ENCODE measurements at regions not wholly inside any gene's neighbourhood (a gene's known extent, or its start where the extent isn't known, plus 50 kb on each side); places are given as distances from the start of the nearest gene placed in this dataset.

GRCh38 chr1:34455121-34455520 lies 278.4 kb downstream of the C1orf94 start:
- no peak for TF ChIP-seq EP300 (IDR thresholded peaks at IDR 0.05)
- no peak for TF ChIP-seq POLR2A (IDR thresholded peaks at IDR 0.05)
- TF ChIP-seq, protein P1, sequence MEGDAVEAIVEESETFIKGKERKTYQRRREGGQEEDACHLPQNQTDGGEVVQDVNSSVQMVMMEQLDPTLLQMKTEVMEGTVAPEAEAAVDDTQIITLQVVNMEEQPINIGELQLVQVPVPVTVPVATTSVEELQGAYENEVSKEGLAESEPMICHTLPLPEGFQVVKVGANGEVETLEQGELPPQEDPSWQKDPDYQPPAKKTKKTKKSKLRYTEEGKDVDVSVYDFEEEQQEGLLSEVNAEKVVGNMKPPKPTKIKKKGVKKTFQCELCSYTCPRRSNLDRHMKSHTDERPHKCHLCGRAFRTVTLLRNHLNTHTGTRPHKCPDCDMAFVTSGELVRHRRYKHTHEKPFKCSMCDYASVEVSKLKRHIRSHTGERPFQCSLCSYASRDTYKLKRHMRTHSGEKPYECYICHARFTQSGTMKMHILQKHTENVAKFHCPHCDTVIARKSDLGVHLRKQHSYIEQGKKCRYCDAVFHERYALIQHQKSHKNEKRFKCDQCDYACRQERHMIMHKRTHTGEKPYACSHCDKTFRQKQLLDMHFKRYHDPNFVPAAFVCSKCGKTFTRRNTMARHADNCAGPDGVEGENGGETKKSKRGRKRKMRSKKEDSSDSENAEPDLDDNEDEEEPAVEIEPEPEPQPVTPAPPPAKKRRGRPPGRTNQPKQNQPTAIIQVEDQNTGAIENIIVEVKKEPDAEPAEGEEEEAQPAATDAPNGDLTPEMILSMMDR (IDR thresholded peaks at IDR 0.05) = no peak
- no peak for DNase-seq (ENCODE audit: low spot score in 2 of 2)
- Histone ChIP-seq H3K9me3 (no peaks in the 10 kb centered on the region), H3K4me1 (no peaks in the 10 kb centered on the region), H3K36me3 (no peaks in the 10 kb centered on the region), H3K27me3 (no peaks in the 10 kb centered on the region), H3K27ac (no peak overlapping the region), H3K4me3 (no peak overlapping the region)
- WGBS, 2 donors = 82 to 83% methylated on average over 7 of the region's 7 CpGs

- Histone ChIP-seq H3K4me1 (no peaks in the 10 kb centered on the region), H3K36me3 (no peaks in the 10 kb centered on the region)
- TF ChIP-seq POLR2A (IDR thresholded peaks at IDR 0.05) (no peak), EP300 (IDR thresholded peaks at IDR 0.05) (no peak)
- TF ChIP-seq, protein P1 (IDR thresholded peaks at IDR 0.05) = peak in 2 of 5 experiments; percentile 30
These were observed 283.5 kb downstream of the C1orf94 start for GRCh38 chr1:34460193-34460592.

DNA sequence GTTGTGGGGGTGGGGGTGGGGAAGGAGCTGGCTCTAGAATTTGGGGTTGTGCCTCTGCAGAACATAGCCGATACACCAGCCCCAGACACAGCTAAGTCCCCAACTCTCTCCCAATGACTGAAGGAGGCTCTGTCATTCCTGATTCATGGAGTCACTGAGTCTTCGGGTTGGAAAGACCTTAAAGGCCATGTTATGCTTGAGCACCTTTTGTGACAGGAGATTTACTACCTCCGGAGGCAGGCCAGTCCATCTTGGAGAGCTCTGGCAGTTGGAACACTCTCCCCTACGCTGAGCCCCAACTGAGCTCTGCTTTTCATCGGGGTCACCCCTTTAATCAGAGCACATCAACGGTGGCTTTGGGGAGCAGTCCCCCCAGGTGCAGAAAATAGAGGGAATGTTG lies 284.4 kb upstream of the GJB5 start:
- Histone ChIP-seq H3K27ac (no peak overlapping the region), H3K9me3 (peaks cover 0 to 7% (median 0%) of the 10 kb centered on the region in 4 donors), H3K36me3 (no peaks in the 10 kb centered on the region), H3K4me1 (no peaks in the 10 kb centered on the region), H3K4me3 (no peak overlapping the region), H3K27me3 (no peaks in the 10 kb centered on the region)
- WGBS, 2 donors = 28 to 29% methylated on average over 4 to 6 of the region's 6 CpGs
- DNase-seq (ENCODE audit: low spot score in 2 of 2) = no peak
- TF ChIP-seq EP300 (IDR thresholded peaks at IDR 0.05) = no peak
- TF ChIP-seq, protein P1 (IDR thresholded peaks at IDR 0.05) = no peak
- TF ChIP-seq POLR2A (IDR thresholded peaks at IDR 0.05) = no peak

More at GRCh38 chr1:34460193-34460592, 283.5 kb downstream of the C1orf94 start:
- H3K27me3 ChIP-seq = no peaks in the 10 kb centered on the region
- DNase-seq (ENCODE audit: low spot score in 2 of 2) = peak in 1 of 2 donors; percentile 18
- no peak overlapping the region for H3K27ac ChIP-seq
- no peak overlapping the region for H3K4me3 ChIP-seq
- no peaks in the 10 kb centered on the region for H3K9me3 ChIP-seq
- 45 to 62% methylated on average over 6 of the region's 6 CpGs for WGBS, 2 donors

DNA sequence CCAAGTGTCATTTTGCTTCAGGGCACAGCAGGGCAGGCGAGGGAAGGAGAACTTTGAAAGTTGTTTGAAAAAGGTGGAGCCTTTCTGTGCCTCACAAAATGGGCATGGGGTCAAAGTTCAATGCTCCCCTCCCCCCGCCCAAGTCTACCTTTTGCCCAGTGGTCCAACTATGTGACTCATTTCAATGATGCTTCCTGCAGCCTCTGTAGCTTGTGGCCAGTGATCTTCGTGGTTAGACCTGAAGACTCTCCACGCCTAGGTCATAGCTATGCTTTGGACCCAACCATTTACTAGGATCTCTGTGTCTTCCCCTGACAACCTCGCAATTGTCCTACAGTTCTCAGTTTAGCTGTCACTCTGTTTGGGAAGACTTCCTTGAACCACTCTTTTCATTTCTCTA lies 280.3 kb upstream of the GJB5 start:
- H3K4me1 ChIP-seq = no peaks in the 10 kb centered on the region
- no peaks in the 10 kb centered on the region for H3K27me3 ChIP-seq
- H3K4me3 ChIP-seq = no peak overlapping the region
- TF ChIP-seq EP300 (IDR thresholded peaks at IDR 0.05) (no peak), POLR2A (IDR thresholded peaks at IDR 0.05) (no peak)
- no peaks in the 10 kb centered on the region for H3K36me3 ChIP-seq
- no peak for DNase-seq (ENCODE audit: low spot score in 2 of 2)
- H3K27ac ChIP-seq = no peak overlapping the region
- 62 to 81% methylated on average over 5 of the region's 5 CpGs for WGBS, 2 donors
- no peaks in the 10 kb centered on the region for H3K9me3 ChIP-seq

DNA sequence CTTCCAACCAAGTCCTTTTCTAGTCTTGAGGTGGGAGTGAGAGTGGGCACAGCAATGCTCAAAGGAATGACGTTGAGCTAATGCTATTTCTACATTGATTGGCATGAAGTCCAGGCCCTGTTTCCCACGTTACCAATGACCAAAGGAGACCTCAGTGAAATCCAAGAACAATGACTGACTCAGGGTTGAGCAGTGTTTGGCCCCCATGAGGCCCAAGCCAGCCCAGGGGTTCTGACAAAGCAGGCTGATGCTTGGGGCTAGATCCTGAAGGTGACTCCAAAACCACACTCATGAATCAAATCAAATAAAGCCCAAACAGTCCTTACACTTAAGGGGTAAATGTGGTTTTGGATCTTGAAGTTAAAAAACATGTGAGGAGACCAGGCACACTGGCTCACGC lies 278.5 kb upstream of the GJB5 start:
- no peaks in the 10 kb centered on the region for H3K27me3 ChIP-seq
- 58 to 64% methylated on average over 3 of the region's 3 CpGs for WGBS, 2 donors
- H3K36me3 ChIP-seq = no peaks in the 10 kb centered on the region
- TF ChIP-seq, protein P1 (IDR thresholded peaks at IDR 0.05) = no peak
- no peak for TF ChIP-seq EP300 (IDR thresholded peaks at IDR 0.05)
- TF ChIP-seq POLR2A (IDR thresholded peaks at IDR 0.05) = no peak
- no peak overlapping the region for H3K4me3 ChIP-seq
- no peaks in the 10 kb centered on the region for H3K4me1 ChIP-seq
- peaks cover 0 to 7% (median 0%) of the 10 kb centered on the region in 4 donors for H3K9me3 ChIP-seq
- no peak overlapping the region for H3K27ac ChIP-seq
- no peak for DNase-seq (ENCODE audit: low spot score in 2 of 2)

DNA sequence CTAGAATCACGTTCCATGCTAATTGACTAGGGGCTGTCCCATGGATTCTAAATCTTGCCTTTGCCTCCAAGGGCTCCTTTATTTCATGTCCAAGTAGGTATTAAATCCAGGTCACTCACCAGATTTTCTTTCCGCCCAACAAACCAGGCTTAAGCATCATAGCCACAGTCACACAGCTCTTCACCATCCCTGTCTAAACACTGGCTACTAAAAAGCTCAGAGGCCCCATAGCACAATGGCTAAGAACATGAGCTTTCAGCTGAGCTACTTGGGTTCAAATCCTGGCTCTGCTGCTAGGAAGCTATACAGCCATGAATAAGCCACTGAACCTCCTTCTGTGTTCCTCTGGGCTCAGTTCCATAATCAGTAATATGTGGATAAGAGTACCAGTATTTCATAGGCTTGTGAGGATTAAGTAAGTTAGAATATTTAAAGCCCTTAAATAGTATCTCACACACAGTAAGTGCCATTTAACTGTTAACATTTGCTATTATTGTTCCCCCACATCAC lies 277.2 kb upstream of the GJB5 start:
- TF ChIP-seq, protein P1 (IDR thresholded peaks at IDR 0.05) = no peak
- TF ChIP-seq EP300 (IDR thresholded peaks at IDR 0.05) = no peak
- no peak for TF ChIP-seq POLR2A (IDR thresholded peaks at IDR 0.05)
- no peak for DNase-seq (ENCODE audit: low spot score in 2 of 2)
- no peaks in the 10 kb centered on the region for H3K4me1 ChIP-seq
- H3K4me3 ChIP-seq = no peak overlapping the region
- no peaks in the 10 kb centered on the region for H3K27me3 ChIP-seq
- H3K36me3 ChIP-seq = no peaks in the 10 kb centered on the region
- no peak overlapping the region for H3K27ac ChIP-seq
- WGBS, 2 donors = 74 to 75% methylated on average over 2 of the region's 2 CpGs
- peaks cover 0 to 7% (median 0%) of the 10 kb centered on the region in 4 donors for H3K9me3 ChIP-seq
